VCaP (cell line): ENCODE measurements at regions not wholly inside any gene's neighbourhood (a gene's known extent, or its start where the extent isn't known, plus 50 kb on each side); places are given as distances from the start of the nearest gene placed in this dataset.

Source experiments
- H3K27ac ChIP-seq: fragments of 450-650 bp; 2 replicates; pipeline ENCODE4 v1.5.1; 2017
- CTCF ChIP-seq: fragments of 450-650 bp; conservative IDR thresholded peaks from 2 replicates; pipeline ENCODE4 v1.5.1; 2017; ENCODE audit warnings: mild to moderate bottlenecking, moderate library complexity

GRCh38 chr10:94200146-94200837, 162.4 kb downstream of the NOC3L start:
- no peak for TF ChIP-seq CTCF
- no peak overlapping the region for H3K27ac ChIP-seq

- no peak for TF ChIP-seq CTCF
- no peak overlapping the region for H3K27ac ChIP-seq
These were observed 157.3 kb downstream of the NOC3L start for GRCh38 chr10:94205396-94205831.

- no peak for TF ChIP-seq CTCF
These were observed 156.6 kb downstream of the NOC3L start for GRCh38 chr10:94206176-94206575.

GRCh38 chr10:94208315-94208714, 154.4 kb downstream of the NOC3L start:
- no peak for TF ChIP-seq CTCF
- no peak overlapping the region for H3K27ac ChIP-seq

More at GRCh38 chr10:94206176-94206575, 156.6 kb downstream of the NOC3L start:
- no peak overlapping the region for H3K27ac ChIP-seq

- no peak for TF ChIP-seq CTCF
- H3K27ac ChIP-seq = no peak overlapping the region
These were observed 152.1 kb downstream of the NOC3L start for GRCh38 chr10:94210440-94211168.

GRCh38 chr10:94211169-94211510, 151.6 kb downstream of the NOC3L start:
- no peak for TF ChIP-seq CTCF
- no peak overlapping the region for H3K27ac ChIP-seq

- TF ChIP-seq CTCF = no peak
These were observed 149.7 kb downstream of the NOC3L start for GRCh38 chr10:94213001-94213530.

More at GRCh38 chr10:94213001-94213530, 149.7 kb downstream of the NOC3L start:
- no peak overlapping the region for H3K27ac ChIP-seq
